GM12864 (cell line): ENCODE measurements at regions not wholly inside any gene's neighbourhood (a gene's known extent, or its start where the extent isn't known, plus 50 kb on each side); places are given as distances from the start of the nearest gene placed in this dataset.

Experiments used
- DNase-seq: peaks from one replicate; pipeline ENCODE4 v3.0.0-alpha.2; 2011; ENCODE audit warnings: low read depth
- H3K4me3 ChIP-seq: 2 replicates; pipeline ENCODE4 v1.5.1; 2011; ENCODE audit warnings: mild to moderate bottlenecking, low read depth, low read length, control low read depth
- CTCF ChIP-seq: IDR thresholded peaks from 2 replicates; pipeline ENCODE4 v1.5.1; 2011; ENCODE audit warnings: low read depth, mild to moderate bottlenecking, moderate library complexity, low read length, control low read depth, inconsistent platforms; ENCODE audit errors: missing control alignments

DNA sequence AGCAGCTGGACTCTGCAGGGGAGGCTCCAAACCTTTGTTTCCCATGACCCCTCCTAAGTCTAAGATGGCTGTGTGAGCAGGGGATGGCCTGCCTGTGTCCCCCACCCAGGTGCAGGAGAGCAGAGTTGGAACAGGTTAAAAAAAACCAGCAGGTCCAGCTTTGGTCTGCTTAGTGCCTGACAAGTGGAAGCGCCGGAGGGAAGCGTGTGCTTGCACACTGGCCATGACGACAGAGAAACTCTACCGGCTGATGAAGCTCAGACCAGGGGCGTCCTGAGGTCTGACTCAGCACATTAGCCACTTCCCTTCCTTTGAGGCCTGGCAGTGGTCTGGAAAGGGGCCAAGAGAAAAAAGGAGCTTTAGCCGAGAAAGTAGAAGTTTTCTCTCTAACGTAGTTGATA is 280.1 kb downstream of the VRK1 start:
- DNase-seq, result no peak
- TF ChIP-seq CTCF, result no peak
- no peak overlapping the region for H3K4me3 ChIP-seq

GRCh38 chr14:97077687-97078086 is 280.5 kb downstream of the VRK1 start:
- TF ChIP-seq CTCF, result no peak
- H3K4me3 ChIP-seq, result no peak overlapping the region

GRCh38 chr14:97080991-97081390 is 283.8 kb downstream of the VRK1 start:
- DNase-seq, result no peak
- no peak overlapping the region for H3K4me3 ChIP-seq
- TF ChIP-seq CTCF, result no peak

More at GRCh38 chr14:97077687-97078086, 280.5 kb downstream of the VRK1 start:
- no peak for DNase-seq

- DNase-seq, result no peak
- TF ChIP-seq CTCF, result no peak
- no peak overlapping the region for H3K4me3 ChIP-seq
Measured at GRCh38 chr14:97095269-97095668, 298.1 kb downstream of the VRK1 start.

DNA sequence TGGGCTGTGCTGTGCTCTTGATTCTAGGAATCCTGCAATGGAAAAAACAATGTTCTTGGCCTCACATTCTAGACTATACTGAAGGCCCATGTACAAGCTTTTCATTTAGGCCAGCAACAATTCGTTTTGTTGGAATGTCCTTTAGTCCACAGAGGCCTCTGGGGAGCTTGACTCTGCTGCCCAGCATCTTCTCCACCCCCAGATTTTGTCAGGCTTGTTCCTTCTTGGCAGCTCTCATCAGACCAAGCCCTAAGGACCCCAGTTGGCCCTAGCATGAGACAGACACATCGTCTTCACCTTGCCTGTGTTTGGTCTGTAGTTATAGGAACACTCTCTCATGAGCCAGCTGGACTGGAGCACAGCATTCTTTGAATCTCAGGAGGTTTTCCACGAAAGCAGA is 300.1 kb downstream of the VRK1 start:
- DNase-seq, result no peak
- H3K4me3 ChIP-seq, result no peak overlapping the region
- TF ChIP-seq CTCF, result no peak

- no peak for TF ChIP-seq CTCF
- DNase-seq, result no peak
- H3K4me3 ChIP-seq, result no peak overlapping the region
Measured at GRCh38 chr14:97100306-97100705, 303.1 kb downstream of the VRK1 start.

- no peak overlapping the region for H3K4me3 ChIP-seq
- no peak for TF ChIP-seq CTCF
- DNase-seq, result no peak
Measured at GRCh38 chr14:97101561-97101960, 304.4 kb downstream of the VRK1 start.
